LNCaP clone FGC (cell line): ENCODE measurements at regions not wholly inside any gene's neighbourhood (a gene's known extent, or its start where the extent isn't known, plus 50 kb on each side); places are given as distances from the start of the nearest gene placed in this dataset.
"Not testable (repeated sequence)": the region's sequence is repeated elsewhere in the genome, so short reads cannot be mapped to it uniquely, and the experiment has no call there.

Source experiments
- DNase-seq: peaks from one replicate; pipeline ENCODE4 v3.0.0-alpha.2; 2011; ENCODE audit warnings: low read depth
- H3K4me3 ChIP-seq: 2 replicates; pipeline ENCODE4 v1.5.1; 2011; ENCODE audit warnings: mild to moderate bottlenecking, low read depth, low read length, control low read depth
- TF ChIP-seq, protein P1 (sequence below): IDR thresholded peaks from 2 replicates; pipeline ENCODE4 v1.5.1; 2012; ENCODE audit warnings: mild to moderate bottlenecking; ENCODE audit not compliant: control insufficient read depth, insufficient read depth; ENCODE audit errors: extremely low read depth

GRCh38 chr21:20902998-20903397 lies 95.2 kb upstream of the NCAM2 start:
- TF ChIP-seq, protein P1, sequence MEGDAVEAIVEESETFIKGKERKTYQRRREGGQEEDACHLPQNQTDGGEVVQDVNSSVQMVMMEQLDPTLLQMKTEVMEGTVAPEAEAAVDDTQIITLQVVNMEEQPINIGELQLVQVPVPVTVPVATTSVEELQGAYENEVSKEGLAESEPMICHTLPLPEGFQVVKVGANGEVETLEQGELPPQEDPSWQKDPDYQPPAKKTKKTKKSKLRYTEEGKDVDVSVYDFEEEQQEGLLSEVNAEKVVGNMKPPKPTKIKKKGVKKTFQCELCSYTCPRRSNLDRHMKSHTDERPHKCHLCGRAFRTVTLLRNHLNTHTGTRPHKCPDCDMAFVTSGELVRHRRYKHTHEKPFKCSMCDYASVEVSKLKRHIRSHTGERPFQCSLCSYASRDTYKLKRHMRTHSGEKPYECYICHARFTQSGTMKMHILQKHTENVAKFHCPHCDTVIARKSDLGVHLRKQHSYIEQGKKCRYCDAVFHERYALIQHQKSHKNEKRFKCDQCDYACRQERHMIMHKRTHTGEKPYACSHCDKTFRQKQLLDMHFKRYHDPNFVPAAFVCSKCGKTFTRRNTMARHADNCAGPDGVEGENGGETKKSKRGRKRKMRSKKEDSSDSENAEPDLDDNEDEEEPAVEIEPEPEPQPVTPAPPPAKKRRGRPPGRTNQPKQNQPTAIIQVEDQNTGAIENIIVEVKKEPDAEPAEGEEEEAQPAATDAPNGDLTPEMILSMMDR = no peak
- no peak for DNase-seq
- no peak overlapping the region for H3K4me3 ChIP-seq

GRCh38 chr21:20927555-20927954 lies 70.7 kb upstream of the NCAM2 start:
- H3K4me3 ChIP-seq, DNase-seq: not testable (repeated sequence)

GRCh38 chr21:20942523-20942922 lies 55.7 kb upstream of the NCAM2 start:
- no peak overlapping the region for H3K4me3 ChIP-seq
- DNase-seq = no peak
- TF ChIP-seq, protein P1 = no peak

- H3K4me3 ChIP-seq = no peak overlapping the region
- TF ChIP-seq, protein P1 = no peak
- no peak for DNase-seq
Observed at GRCh38 chr21:20943561-20943997, 54.6 kb upstream of the NCAM2 start.

DNA sequence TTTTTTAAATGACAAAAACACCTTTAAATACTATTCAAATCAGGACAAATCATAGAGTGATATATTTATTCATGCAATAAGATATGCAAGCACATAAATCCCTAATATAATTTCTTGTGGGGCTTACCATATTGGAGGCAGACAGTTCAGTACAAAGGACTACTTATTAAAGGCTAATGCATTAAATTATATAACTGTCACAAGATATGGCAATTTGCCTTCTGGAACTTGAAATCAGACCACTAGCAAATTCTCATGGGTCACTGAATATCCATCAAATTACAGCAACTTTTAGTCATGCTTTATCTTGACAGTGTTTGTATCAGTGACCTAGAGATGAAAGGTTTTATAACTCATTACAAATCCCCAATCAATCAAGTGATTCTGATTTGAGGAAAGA lies 54.1 kb upstream of the NCAM2 start:
- TF ChIP-seq, protein P1 = no peak
- no peak for DNase-seq
- no peak overlapping the region for H3K4me3 ChIP-seq

DNA sequence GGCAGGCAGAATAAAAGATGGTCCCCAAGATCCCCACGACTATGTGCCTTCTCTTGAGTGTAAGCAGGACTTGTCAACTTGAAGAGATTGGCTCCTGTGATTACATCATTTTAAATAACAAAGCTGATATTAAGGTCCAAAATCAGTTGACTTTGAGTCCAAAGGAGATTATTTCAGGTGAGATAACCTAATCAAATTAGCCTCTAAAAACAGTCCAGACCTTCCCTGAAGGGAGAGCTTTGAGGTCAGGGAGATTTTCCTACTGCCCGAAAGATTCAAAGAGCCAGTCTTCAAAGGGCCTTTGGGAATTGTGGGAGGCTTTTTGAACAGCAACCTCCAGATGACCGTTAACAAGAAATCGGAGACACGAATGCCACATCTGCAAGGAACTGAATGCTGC lies 51.5 kb upstream of the NCAM2 start:
- no peak overlapping the region for H3K4me3 ChIP-seq
- TF ChIP-seq, protein P1 = no peak
- DNase-seq = no peak
